ENCODE measurements at regions not wholly inside any gene's neighbourhood (a gene's known extent, or its start where the extent isn't known, plus 50 kb on each side); places are given as distances from the start of the nearest gene placed in this dataset.

GRCh38 chr2:240278661-240279060, 138.2 kb upstream of the OTOS start:
- no peak for FAIRE-seq
- no peak for DNase-seq (ENCODE audit: low spot score)

GRCh38 chr2:240280621-240281020, 140.2 kb upstream of the OTOS start:
- no peak for FAIRE-seq
- no peak for DNase-seq (ENCODE audit: low spot score)

- no peak for DNase-seq (ENCODE audit: low spot score)
Measured at GRCh38 chr2:240284503-240285259, 144.2 kb upstream of the OTOS start.

GRCh38 chr2:240285725-240286124, 145.3 kb upstream of the OTOS start:
- FAIRE-seq (no peak), DNase-seq (ENCODE audit: low spot score) (no peak)

More at GRCh38 chr2:240284503-240285259, 144.2 kb upstream of the OTOS start:
- no peak for FAIRE-seq

- FAIRE-seq (no peak), DNase-seq (ENCODE audit: low spot score) (no peak)
Measured at GRCh38 chr2:240286596-240286995, 146.1 kb upstream of the OTOS start.

GRCh38 chr2:240287011-240287410, 146.6 kb upstream of the OTOS start:
- DNase-seq (ENCODE audit: low spot score): no peak

GRCh38 chr2:240287496-240288086, 147.1 kb upstream of the OTOS start:
- no peak for FAIRE-seq
- no peak for DNase-seq (ENCODE audit: low spot score)

More at GRCh38 chr2:240287011-240287410, 146.6 kb upstream of the OTOS start:
- no peak for FAIRE-seq

GRCh38 chr2:240288087-240288521, 147.4 kb upstream of the GPC1 start:
- FAIRE-seq (no peak), DNase-seq (ENCODE audit: low spot score) (no peak)

GRCh38 chr2:240289701-240290431, 145.6 kb upstream of the GPC1 start:
- FAIRE-seq (no peak), DNase-seq (ENCODE audit: low spot score) (no peak)

GRCh38 chr2:240290432-240291336, 144.8 kb upstream of the GPC1 start:
- FAIRE-seq (no peak), DNase-seq (ENCODE audit: low spot score) (no peak)

GRCh38 chr2:240291337-240292034, 144.0 kb upstream of the GPC1 start:
- FAIRE-seq (no peak), DNase-seq (ENCODE audit: low spot score) (no peak)

- no peak for FAIRE-seq
- no peak for DNase-seq (ENCODE audit: low spot score)
Measured at GRCh38 chr2:240292035-240292574, 143.4 kb upstream of the GPC1 start.

GRCh38 chr2:240292619-240293525, 142.6 kb upstream of the GPC1 start:
- DNase-seq (ENCODE audit: low spot score): no peak
- no peak for FAIRE-seq

- DNase-seq (ENCODE audit: low spot score) (no peak), FAIRE-seq (no peak)
Measured at GRCh38 chr2:240293557-240294461, 141.7 kb upstream of the GPC1 start.

GRCh38 chr2:240294514-240294913, 140.9 kb upstream of the GPC1 start:
- FAIRE-seq: no peak

GRCh38 chr2:240295256-240296103, 140.0 kb upstream of the GPC1 start:
- no peak for FAIRE-seq
- DNase-seq (ENCODE audit: low spot score): peak; percentile 32

More at GRCh38 chr2:240294514-240294913, 140.9 kb upstream of the GPC1 start:
- DNase-seq (ENCODE audit: low spot score): no peak

- FAIRE-seq: no peak
- DNase-seq (ENCODE audit: low spot score): no peak
Measured at GRCh38 chr2:240296104-240296406, 139.4 kb upstream of the GPC1 start.
